ENCODE measurements at regions not wholly inside any gene's neighbourhood (a gene's known extent, or its start where the extent isn't known, plus 50 kb on each side); places are given as distances from the start of the nearest gene placed in this dataset.

DNA sequence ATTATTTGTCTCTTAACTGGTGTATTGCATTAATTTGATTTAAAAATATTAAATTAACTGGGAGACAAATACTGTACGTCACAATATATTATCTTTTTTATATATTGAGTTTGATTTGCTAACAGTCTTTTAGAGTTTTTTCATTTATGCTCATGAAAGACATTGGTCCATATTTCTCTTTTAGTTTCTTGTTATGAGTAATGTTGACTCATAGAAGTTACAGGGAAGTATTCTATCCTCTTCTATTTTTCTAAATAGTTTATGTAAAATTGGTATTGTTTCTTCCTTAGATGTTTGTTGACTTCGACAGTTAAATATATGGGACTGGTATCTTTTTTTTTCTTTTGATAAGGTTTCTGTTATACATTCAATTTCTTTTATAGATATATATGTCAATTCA, 1115.6 kb upstream of the CITED2 start:
- H3K4me3 ChIP-seq (ENCODE audit: low read length in 2 of 2) = no peak overlapping the region
- H3K27ac ChIP-seq (ENCODE audit: low read depth in 1 of 2, low read length in 2 of 2) = no peak overlapping the region
- DNase-seq = no peak
- no peaks in the 10 kb centered on the region for H3K36me3 ChIP-seq (ENCODE audit: control insufficient read depth in 1 of 2, insufficient read depth in 2 of 2, low read length in 1 of 2)
- intact Hi-C loops (cut with DNase I) = no loop called here
- H3K4me1 ChIP-seq (ENCODE audit: control insufficient read depth in 1 of 2, insufficient read depth in 2 of 2, low read length in 2 of 2) = no peaks in the 10 kb centered on the region
- H3K9me3 ChIP-seq (ENCODE audit: control insufficient read depth, low read length) = peaks cover 1% of the 10 kb centered on the region
- H3K27me3 ChIP-seq (ENCODE audit: control insufficient read depth in 1 of 2, insufficient read depth in 2 of 2, low read length in 1 of 2) = no peaks in the 10 kb centered on the region
- no peak for ATAC-seq (ENCODE audit: low FRiP score)
- WGBS, 2 donors = 91 to 94% methylated on average over 2 of the region's 2 CpGs

DNA sequence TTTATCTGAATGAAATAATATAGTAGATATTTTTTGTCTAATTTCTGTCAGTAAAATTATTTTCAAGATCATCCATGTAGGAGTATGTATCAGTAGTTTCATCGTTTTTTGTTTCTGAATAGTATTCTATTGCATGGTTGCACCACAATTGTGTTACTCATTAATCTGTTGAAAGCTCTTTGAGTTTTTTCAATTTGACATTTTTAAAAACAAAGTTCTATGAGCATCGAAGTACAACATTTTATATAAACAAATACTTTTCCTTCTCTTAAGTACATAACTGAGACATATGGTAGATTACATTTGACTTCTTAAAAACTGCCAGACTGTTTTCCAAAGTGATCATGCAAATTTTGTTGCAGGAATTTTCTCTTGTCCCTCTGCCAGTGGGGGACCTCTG, 1113.1 kb upstream of the CITED2 start:
- intact Hi-C loops (cut with DNase I) = no loop called here
- H3K36me3 ChIP-seq (ENCODE audit: control insufficient read depth in 1 of 2, insufficient read depth in 2 of 2, low read length in 1 of 2) = no peaks in the 10 kb centered on the region
- H3K27me3 ChIP-seq (ENCODE audit: control insufficient read depth in 1 of 2, insufficient read depth in 2 of 2, low read length in 1 of 2) = no peaks in the 10 kb centered on the region
- H3K4me3 ChIP-seq (ENCODE audit: low read length in 2 of 2) = no peak overlapping the region
- ATAC-seq (ENCODE audit: low FRiP score) (no peak), DNase-seq (no peak)
- 76 to 85% methylated on average over 2 of the region's 2 CpGs for WGBS, 2 donors
- peaks cover 1% of the 10 kb centered on the region for H3K9me3 ChIP-seq (ENCODE audit: control insufficient read depth, low read length)
- no peaks in the 10 kb centered on the region for H3K4me1 ChIP-seq (ENCODE audit: control insufficient read depth in 1 of 2, insufficient read depth in 2 of 2, low read length in 2 of 2)
- H3K27ac ChIP-seq (ENCODE audit: low read depth in 1 of 2, low read length in 2 of 2) = no peak overlapping the region

DNA sequence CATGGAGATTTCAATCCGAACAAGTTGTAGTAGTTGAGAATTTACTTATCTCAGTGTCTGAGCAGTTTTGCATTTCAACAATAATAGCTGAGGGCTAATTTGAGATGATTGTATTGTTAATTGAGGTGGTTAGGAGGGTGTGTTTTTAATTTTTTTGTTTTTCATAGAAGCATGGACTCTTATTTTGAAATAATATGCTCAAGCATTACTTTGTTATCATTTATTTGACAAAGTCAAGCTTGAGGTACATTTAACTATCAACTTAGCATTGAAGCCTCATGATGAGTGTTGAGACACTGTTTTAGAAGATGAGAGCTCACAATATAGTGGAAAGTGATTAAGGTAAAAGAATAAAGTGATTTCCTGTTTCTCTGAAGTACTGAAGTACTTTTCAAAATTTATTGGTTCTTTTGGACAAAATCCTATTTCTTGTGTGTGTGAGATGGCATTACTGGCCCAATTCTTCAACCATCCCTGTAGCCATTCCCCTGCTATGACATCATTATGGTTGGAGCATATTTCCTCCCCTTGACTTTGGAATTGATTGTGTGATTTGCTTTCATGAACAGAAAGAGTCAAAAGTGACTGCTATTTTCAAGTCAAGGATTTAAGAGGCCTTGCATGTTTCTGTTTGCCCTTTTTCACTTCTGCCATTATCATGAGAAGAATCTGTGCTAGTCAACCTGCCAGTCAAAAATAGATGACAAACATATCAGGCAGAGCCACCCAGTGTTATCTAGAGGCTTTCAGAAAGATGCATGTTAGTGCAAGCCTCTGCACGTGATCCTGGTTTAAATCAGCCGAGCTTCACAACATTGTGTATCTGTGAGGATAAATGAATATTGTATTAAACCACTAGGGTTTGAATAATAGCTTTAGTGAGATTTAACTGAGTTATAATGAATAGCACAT, 1112.3 kb upstream of the CITED2 start:
- intact Hi-C loops (cut with DNase I) = no loop called here
- no peaks in the 10 kb centered on the region for H3K27me3 ChIP-seq (ENCODE audit: control insufficient read depth in 1 of 2, insufficient read depth in 2 of 2, low read length in 1 of 2)
- DNase-seq = no peak
- no peak overlapping the region for H3K27ac ChIP-seq (ENCODE audit: low read depth in 1 of 2, low read length in 2 of 2)
- no peaks in the 10 kb centered on the region for H3K36me3 ChIP-seq (ENCODE audit: control insufficient read depth in 1 of 2, insufficient read depth in 2 of 2, low read length in 1 of 2)
- H3K4me1 ChIP-seq (ENCODE audit: control insufficient read depth in 1 of 2, insufficient read depth in 2 of 2, low read length in 2 of 2) = no peaks in the 10 kb centered on the region
- no peak for ATAC-seq (ENCODE audit: low FRiP score)
- WGBS, 2 donors = 76 to 81% methylated on average over 3 of the region's 3 CpGs
- H3K4me3 ChIP-seq (ENCODE audit: low read length in 2 of 2) = no peak overlapping the region
- H3K9me3 ChIP-seq (ENCODE audit: control insufficient read depth, low read length) = peaks cover 1% of the 10 kb centered on the region

DNA sequence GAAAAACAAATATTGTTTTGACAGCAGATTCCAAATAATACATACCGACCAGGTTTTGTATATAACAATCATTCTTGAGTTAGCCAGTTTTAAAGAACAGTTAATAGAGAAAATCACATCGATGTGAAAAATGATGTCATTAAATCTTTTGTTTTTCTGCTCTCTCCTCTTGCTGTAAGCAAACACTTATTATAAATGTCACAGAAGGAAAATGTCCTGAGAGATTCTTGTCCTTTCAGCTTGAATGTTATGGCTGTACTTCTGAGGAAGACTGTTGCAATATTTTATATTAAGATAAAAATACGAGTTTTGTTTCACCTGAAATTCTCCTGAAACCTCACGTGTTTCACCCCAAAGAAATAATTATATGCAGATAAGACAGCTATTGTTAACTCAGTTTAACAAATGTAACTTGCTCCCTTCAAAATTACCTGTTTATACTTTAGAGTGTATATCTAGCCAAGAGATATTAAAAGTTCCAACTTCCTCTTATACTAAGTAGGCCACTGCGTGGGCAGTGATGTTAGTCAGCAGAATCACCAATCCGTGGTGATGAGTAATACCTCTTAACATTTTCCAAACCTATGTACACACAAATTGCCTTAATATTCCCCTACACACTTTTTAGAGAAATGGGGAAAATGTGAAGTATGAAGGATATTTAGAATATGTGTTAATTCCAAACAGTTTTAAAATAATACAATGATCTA, 1111.4 kb upstream of the CITED2 start:
- H3K4me1 ChIP-seq (ENCODE audit: control insufficient read depth in 1 of 2, insufficient read depth in 2 of 2, low read length in 2 of 2) = peaks cover 0 to under 1% of the 10 kb centered on the region in 2 donors
- no peak for ATAC-seq (ENCODE audit: low FRiP score)
- H3K27ac ChIP-seq (ENCODE audit: low read depth in 1 of 2, low read length in 2 of 2) = no peak overlapping the region
- 5 to 10% methylated on average over 6 of the region's 6 CpGs for WGBS, 2 donors
- H3K36me3 ChIP-seq (ENCODE audit: control insufficient read depth in 1 of 2, insufficient read depth in 2 of 2, low read length in 1 of 2) = no peaks in the 10 kb centered on the region
- DNase-seq = peak; percentile 52 to 60
- H3K4me3 ChIP-seq (ENCODE audit: low read length in 2 of 2) = no peak overlapping the region
- intact Hi-C loops (cut with DNase I) = no loop called here
- H3K27me3 ChIP-seq (ENCODE audit: control insufficient read depth in 1 of 2, insufficient read depth in 2 of 2, low read length in 1 of 2) = no peaks in the 10 kb centered on the region
- H3K9me3 ChIP-seq (ENCODE audit: control insufficient read depth, low read length) = peaks cover 1% of the 10 kb centered on the region

DNA sequence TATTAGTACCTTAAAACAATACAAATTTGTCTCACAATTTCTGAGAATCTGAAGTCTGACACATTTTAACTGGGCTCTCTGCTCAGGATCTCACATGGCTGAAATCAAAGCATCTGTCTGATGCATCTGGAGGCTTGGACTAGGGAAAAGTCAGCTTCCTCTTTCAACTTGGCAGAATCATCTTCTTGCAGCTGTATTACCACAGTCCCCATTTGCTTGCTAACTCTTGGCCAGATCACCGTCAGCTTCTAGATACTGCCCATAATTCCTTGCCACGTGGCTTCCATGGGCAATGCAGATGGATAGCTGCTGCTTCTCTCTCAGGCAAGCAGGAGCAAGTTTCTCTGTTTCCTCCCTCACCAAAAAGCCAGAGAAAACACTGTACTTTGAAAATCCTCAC, 1106.4 kb upstream of the CITED2 start:
- no peaks in the 10 kb centered on the region for H3K27me3 ChIP-seq (ENCODE audit: control insufficient read depth in 1 of 2, insufficient read depth in 2 of 2, low read length in 1 of 2)
- no peak overlapping the region for H3K27ac ChIP-seq (ENCODE audit: low read depth in 1 of 2, low read length in 2 of 2)
- H3K9me3 ChIP-seq (ENCODE audit: control insufficient read depth, low read length) = peaks cover 2% of the 10 kb centered on the region
- intact Hi-C loops (cut with DNase I) = no loop called here
- no peak overlapping the region for H3K4me3 ChIP-seq (ENCODE audit: low read length in 2 of 2)
- DNase-seq (no peak), ATAC-seq (ENCODE audit: low FRiP score) (no peak)
- no peaks in the 10 kb centered on the region for H3K36me3 ChIP-seq (ENCODE audit: control insufficient read depth in 1 of 2, insufficient read depth in 2 of 2, low read length in 1 of 2)
- WGBS, 2 donors = 16 to 28% methylated on average over 2 of the region's 2 CpGs
- peaks cover 0 to 2% of the 10 kb centered on the region in 2 donors for H3K4me1 ChIP-seq (ENCODE audit: control insufficient read depth in 1 of 2, insufficient read depth in 2 of 2, low read length in 2 of 2)

DNA sequence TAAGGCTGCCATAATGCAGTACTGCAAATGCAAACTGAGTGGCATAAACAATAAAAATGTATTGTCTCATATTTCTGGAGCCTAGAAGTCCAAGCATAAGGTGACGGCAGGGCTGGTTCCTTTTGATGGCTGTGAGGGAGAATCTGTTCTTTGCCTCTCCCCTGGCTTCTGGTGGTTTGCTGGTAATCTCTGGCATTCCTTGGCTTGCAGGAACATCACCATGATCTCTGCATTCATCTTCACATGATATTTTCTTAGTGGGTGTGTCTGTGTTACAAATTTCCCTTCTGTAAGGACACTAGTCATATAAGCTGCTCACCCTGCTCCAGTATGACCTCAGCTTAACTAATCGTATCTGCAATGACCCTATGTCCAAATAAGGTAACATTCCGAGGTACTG, 1104.2 kb upstream of the CITED2 start:
- Histone ChIP-seq H3K27ac (ENCODE audit: low read depth in 1 of 2, low read length in 2 of 2) (no peak overlapping the region), H3K36me3 (ENCODE audit: control insufficient read depth in 1 of 2, insufficient read depth in 2 of 2, low read length in 1 of 2) (no peaks in the 10 kb centered on the region), H3K4me1 (ENCODE audit: control insufficient read depth in 1 of 2, insufficient read depth in 2 of 2, low read length in 2 of 2) (peaks cover 0 to 2% of the 10 kb centered on the region in 2 donors), H3K27me3 (ENCODE audit: control insufficient read depth in 1 of 2, insufficient read depth in 2 of 2, low read length in 1 of 2) (no peaks in the 10 kb centered on the region), H3K9me3 (ENCODE audit: control insufficient read depth, low read length) (peaks cover 2% of the 10 kb centered on the region), H3K4me3 (ENCODE audit: low read length in 2 of 2) (no peak overlapping the region)
- intact Hi-C loops (cut with DNase I) = no loop called here
- DNase-seq (no peak), ATAC-seq (ENCODE audit: low FRiP score) (no peak)
- WGBS, 2 donors = 79 to 81% methylated on average over 3 of the region's 3 CpGs

DNA sequence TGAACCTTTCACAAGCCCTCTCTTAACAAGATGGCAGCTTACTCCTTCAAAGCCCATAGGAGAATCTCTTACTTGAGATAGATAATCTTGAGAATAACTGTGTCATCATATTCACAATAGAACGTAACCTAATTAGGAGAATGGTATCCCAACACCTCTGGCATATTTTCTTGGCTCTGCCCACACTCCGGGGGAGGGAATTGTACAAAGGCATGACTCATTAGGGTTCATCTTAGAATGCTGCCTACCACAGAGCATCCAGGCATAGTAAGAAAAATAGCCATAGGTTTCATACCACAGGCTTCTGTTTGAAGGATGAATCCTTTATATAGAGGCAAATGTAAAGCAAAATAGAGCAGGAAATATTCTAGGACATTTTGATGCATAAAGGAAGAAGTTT, 1100.6 kb upstream of the CITED2 start:
- H3K27ac ChIP-seq (ENCODE audit: low read depth in 1 of 2, low read length in 2 of 2) = no peak overlapping the region
- no peaks in the 10 kb centered on the region for H3K4me1 ChIP-seq (ENCODE audit: control insufficient read depth in 1 of 2, insufficient read depth in 2 of 2, low read length in 2 of 2)
- H3K36me3 ChIP-seq (ENCODE audit: control insufficient read depth in 1 of 2, insufficient read depth in 2 of 2, low read length in 1 of 2) = no peaks in the 10 kb centered on the region
- no peak for ATAC-seq (ENCODE audit: low FRiP score)
- DNase-seq = no peak
- no peaks in the 10 kb centered on the region for H3K27me3 ChIP-seq (ENCODE audit: control insufficient read depth in 1 of 2, insufficient read depth in 2 of 2, low read length in 1 of 2)
- WGBS, 2 donors = 91 to 92% methylated on average over 2 of the region's 2 CpGs
- peaks cover 2% of the 10 kb centered on the region for H3K9me3 ChIP-seq (ENCODE audit: control insufficient read depth, low read length)
- H3K4me3 ChIP-seq (ENCODE audit: low read length in 2 of 2) = no peak overlapping the region
- intact Hi-C loops (cut with DNase I) = no loop called here

DNA sequence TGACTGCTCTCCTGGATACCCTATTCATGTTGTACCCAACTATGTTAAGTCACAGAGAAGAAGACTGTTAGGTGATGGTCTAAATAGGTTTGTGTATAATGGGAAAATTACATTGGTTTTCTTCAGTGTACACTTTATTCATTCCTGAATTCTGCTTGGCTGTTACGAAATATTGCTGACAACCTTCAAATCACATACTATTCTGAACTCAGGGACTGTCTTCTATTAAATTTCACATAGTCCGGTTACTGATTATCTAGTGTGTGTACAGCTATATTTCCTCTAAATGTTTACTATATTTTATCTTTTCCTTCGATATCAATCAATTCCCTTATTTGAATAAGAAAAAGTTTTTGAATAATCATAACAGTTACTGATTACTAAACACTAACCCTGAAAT, 1090.3 kb upstream of the CITED2 start:
- Histone ChIP-seq H3K36me3 (ENCODE audit: control insufficient read depth in 1 of 2, insufficient read depth in 2 of 2, low read length in 1 of 2) (no peaks in the 10 kb centered on the region), H3K4me1 (ENCODE audit: control insufficient read depth in 1 of 2, insufficient read depth in 2 of 2, low read length in 2 of 2) (peaks cover 0 to 2% of the 10 kb centered on the region in 2 donors), H3K9me3 (ENCODE audit: control insufficient read depth, low read length) (no peaks in the 10 kb centered on the region), H3K27ac (ENCODE audit: low read depth in 1 of 2, low read length in 2 of 2) (no peak overlapping the region), H3K4me3 (ENCODE audit: low read length in 2 of 2) (no peak overlapping the region), H3K27me3 (ENCODE audit: control insufficient read depth in 1 of 2, insufficient read depth in 2 of 2, low read length in 1 of 2) (no peaks in the 10 kb centered on the region)
- 95 to 96% methylated on average over 3 of the region's 3 CpGs for WGBS, 2 donors
- intact Hi-C loops (cut with DNase I) = no loop called here
- DNase-seq = no peak
- no peak for ATAC-seq (ENCODE audit: low FRiP score)

DNA sequence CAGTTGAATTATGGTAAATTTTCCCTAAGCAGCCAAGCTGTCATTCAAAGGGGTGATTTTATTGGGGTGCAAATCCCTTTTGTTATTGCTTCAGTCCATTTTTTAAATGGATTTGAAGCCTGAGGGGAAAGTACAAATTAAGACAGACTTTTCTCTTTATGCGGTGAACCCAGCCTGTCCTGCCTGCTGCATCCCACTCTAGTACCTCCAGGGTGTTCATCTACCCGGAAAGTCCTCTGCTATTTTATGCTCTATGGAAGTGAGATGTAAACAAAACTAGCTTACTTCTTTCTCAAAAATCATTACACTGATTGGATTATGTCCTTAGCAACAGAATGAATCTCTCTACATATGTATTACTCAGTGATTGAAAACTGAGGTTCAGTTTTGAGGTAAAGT, 1088.9 kb upstream of the CITED2 start:
- 92 to 94% methylated on average over 2 of the region's 2 CpGs for WGBS, 2 donors
- ATAC-seq (ENCODE audit: low FRiP score) = no peak
- H3K27ac ChIP-seq (ENCODE audit: low read depth in 1 of 2, low read length in 2 of 2) = peak overlapping the region in 1 of 2 donors; percentile 57
- H3K4me3 ChIP-seq (ENCODE audit: low read length in 2 of 2) = no peak overlapping the region
- no peaks in the 10 kb centered on the region for H3K27me3 ChIP-seq (ENCODE audit: control insufficient read depth in 1 of 2, insufficient read depth in 2 of 2, low read length in 1 of 2)
- no peak for DNase-seq
- H3K36me3 ChIP-seq (ENCODE audit: control insufficient read depth in 1 of 2, insufficient read depth in 2 of 2, low read length in 1 of 2) = no peaks in the 10 kb centered on the region
- intact Hi-C loops (cut with DNase I) = no loop called here
- H3K9me3 ChIP-seq (ENCODE audit: control insufficient read depth, low read length) = no peaks in the 10 kb centered on the region
- H3K4me1 ChIP-seq (ENCODE audit: control insufficient read depth in 1 of 2, insufficient read depth in 2 of 2, low read length in 2 of 2) = peaks cover 0 to 2% of the 10 kb centered on the region in 2 donors
